Fibroblast of mammary gland (primary cell): ENCODE measurements at regions not wholly inside any gene's neighbourhood (a gene's known extent, or its start where the extent isn't known, plus 50 kb on each side); places are given as distances from the start of the nearest gene placed in this dataset.

ENCODE experiments used
- DNase-seq: peaks from one replicate; pipeline ENCODE4 v3.0.0-alpha.2; 2010; ENCODE audit warnings: low read depth
- H3K4me3 ChIP-seq: 2 replicates; pipeline ENCODE4 v1.5.1; 2011; ENCODE audit warnings: low read depth, mild to moderate bottlenecking, low read length, moderate library complexity; ENCODE audit not compliant: control insufficient read depth
- TF ChIP-seq, protein P1 (sequence below): conservative IDR thresholded peaks from 2 replicates; pipeline ENCODE4 v1.5.1; 2011; ENCODE audit warnings: low read depth, low read length, inconsistent platforms; ENCODE audit not compliant: control insufficient read depth, insufficient read depth

- no peak for DNase-seq
- TF ChIP-seq, protein P1, sequence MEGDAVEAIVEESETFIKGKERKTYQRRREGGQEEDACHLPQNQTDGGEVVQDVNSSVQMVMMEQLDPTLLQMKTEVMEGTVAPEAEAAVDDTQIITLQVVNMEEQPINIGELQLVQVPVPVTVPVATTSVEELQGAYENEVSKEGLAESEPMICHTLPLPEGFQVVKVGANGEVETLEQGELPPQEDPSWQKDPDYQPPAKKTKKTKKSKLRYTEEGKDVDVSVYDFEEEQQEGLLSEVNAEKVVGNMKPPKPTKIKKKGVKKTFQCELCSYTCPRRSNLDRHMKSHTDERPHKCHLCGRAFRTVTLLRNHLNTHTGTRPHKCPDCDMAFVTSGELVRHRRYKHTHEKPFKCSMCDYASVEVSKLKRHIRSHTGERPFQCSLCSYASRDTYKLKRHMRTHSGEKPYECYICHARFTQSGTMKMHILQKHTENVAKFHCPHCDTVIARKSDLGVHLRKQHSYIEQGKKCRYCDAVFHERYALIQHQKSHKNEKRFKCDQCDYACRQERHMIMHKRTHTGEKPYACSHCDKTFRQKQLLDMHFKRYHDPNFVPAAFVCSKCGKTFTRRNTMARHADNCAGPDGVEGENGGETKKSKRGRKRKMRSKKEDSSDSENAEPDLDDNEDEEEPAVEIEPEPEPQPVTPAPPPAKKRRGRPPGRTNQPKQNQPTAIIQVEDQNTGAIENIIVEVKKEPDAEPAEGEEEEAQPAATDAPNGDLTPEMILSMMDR, result no peak
- H3K4me3 ChIP-seq, result no peak overlapping the region
These were observed 256.1 kb downstream of the SLITRK6 start for GRCh38 chr13:85543144-85543543.

GRCh38 chr13:85541476-85541875, 257.7 kb downstream of the SLITRK6 start:
- H3K4me3 ChIP-seq, result no peak overlapping the region
- DNase-seq, result no peak
- TF ChIP-seq, protein P1, result no peak

DNA sequence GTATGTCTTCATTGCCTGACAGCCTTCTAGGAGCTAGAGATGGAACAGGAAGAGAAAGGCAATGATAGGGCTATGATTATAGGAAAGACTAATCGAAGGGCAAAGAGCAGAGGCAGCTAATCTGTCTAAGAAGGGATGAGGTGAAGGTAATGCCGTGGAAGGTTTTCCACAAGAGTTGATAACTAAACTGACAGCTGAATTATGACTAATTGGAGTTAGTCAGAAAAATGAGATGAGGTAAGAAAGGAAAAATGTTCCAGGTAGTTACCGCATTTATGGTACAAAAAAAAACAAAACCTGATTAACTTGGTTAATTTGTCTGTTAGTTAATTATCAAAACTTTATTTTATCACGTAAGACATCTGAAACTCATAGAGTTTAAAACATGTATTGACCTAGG, 260.3 kb downstream of the SLITRK6 start:
- no peak for DNase-seq
- TF ChIP-seq, protein P1, result no peak
- no peak overlapping the region for H3K4me3 ChIP-seq

DNA sequence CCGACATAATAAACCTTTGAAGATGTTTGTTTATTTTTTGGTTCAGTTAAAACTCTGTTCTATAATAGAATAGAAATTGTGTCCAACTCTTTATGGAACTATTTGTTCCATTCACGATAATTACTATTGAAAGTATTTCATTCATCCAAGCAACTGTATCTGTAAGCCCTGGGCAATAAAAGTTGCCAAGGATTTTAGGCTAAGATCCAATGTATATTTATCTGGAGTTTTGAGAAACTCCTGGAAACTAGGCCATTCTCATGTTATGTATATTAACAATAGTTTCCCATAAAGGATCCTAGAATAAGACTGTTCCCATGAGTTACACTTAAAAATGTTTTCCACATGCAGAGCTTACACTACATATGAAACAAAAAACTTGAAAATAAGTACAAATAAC, 261.6 kb downstream of the SLITRK6 start:
- TF ChIP-seq, protein P1, result no peak
- DNase-seq, result no peak
- no peak overlapping the region for H3K4me3 ChIP-seq

DNA sequence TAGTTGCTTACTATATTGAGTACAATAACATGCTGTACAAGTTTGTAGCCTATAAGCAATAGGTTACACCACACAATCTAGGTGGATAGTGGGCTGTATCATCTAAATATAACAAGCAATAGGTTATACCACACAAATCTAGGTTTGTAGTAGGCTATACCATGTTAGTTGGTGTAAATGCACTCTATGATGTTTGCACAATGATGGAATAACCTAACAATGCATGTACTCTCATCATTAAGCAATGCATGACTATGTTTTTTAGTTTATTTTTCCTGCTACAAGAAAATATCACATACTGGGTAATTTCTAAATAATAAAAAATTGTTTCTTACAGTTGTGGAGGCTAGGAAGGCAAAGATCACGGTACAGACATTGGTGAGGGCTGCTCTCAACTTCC, 262.5 kb downstream of the SLITRK6 start:
- no peak for DNase-seq
- H3K4me3 ChIP-seq, result no peak overlapping the region
- TF ChIP-seq, protein P1, result no peak

- TF ChIP-seq, protein P1, result no peak
- no peak overlapping the region for H3K4me3 ChIP-seq
- no peak for DNase-seq
These were observed 263.7 kb downstream of the SLITRK6 start for GRCh38 chr13:85535316-85536084.
